ENCODE measurements at regions not wholly inside any gene's neighbourhood (a gene's known extent, or its start where the extent isn't known, plus 50 kb on each side); places are given as distances from the start of the nearest gene placed in this dataset.

GRCh38 chr16:59783191-59783590 is 1049.1 kb upstream of the GOT2 start:
- no peak for DNase-seq

GRCh38 chr16:59773330-59773729 is 1039.2 kb upstream of the GOT2 start:
- no peak for DNase-seq

- no peak for DNase-seq
Observed at GRCh38 chr16:59759296-59759695, 1025.2 kb upstream of the GOT2 start.

GRCh38 chr16:59758848-59759247 is 1024.7 kb upstream of the GOT2 start:
- no peak for DNase-seq

GRCh38 chr16:59754854-59755253 is 1020.7 kb upstream of the GOT2 start:
- DNase-seq = no peak

GRCh38 chr16:59749662-59750336 is 1015.7 kb upstream of the GOT2 start:
- DNase-seq = no peak

DNA sequence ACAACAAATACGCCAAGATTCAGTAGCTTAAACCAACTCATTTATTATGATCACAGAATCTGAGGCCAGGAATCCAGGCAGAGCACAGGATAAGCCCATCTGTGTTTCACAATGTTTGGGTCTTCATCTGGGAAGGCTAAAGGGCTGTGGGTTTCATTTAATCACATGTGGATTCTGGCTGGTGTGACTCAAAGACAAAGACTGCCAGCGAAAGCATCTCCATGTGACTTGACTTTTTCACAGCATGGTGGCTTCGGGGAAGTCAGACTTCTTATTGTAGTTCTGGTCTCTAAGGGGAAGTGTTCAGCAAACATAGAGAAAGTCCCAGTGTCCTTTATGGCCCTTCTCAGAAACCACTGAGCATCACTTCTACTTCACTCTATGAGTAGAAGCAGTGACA is 1014.4 kb upstream of the GOT2 start:
- DNase-seq = no peak

GRCh38 chr16:59743504-59743903 is 1009.4 kb upstream of the GOT2 start:
- no peak for DNase-seq

GRCh38 chr16:59740858-59741257 is 1006.7 kb upstream of the GOT2 start:
- no peak for DNase-seq

GRCh38 chr16:59737274-59737673 is 1003.2 kb upstream of the GOT2 start:
- no peak for DNase-seq

DNA sequence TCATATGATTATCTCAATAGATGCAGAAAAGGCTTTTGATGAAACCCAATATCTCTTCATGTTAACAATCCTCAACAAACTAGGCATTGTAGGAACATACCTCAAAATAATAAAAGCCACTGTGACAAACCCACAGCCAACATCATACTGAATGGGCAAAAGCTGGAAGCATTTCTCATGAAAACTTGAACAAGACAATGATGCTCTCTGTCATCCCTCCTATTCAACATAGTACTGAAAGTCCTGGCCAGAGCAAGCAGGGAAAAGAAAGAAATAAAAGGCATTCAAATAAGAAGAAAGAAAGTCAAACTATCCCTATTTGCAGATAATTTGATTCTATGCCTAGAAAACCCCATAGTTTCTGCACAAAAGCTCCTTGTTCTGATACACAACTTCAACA is 999.2 kb upstream of the GOT2 start:
- DNase-seq = no peak

GRCh38 chr16:59729613-59730012 is 995.5 kb upstream of the GOT2 start:
- no peak for DNase-seq

DNA sequence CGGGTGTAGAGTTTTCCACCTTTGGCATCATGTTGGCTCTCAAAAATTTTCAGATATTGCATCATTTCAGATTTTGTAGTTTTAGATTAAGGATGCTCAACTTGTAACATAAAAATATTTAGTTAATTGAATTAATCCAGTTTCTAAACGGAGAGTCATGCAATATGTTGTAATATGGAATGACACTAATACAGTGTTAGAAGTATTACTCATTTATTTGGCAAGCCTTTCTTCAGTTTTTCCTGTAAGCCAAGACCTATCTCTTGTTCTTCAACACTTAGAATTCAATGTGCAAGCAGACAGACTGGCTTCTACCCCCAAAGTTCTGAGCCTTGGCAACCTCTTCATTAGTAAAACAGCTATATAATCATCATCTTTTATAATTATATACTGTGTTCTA is 985.0 kb upstream of the GOT2 start:
- no peak for DNase-seq

DNA sequence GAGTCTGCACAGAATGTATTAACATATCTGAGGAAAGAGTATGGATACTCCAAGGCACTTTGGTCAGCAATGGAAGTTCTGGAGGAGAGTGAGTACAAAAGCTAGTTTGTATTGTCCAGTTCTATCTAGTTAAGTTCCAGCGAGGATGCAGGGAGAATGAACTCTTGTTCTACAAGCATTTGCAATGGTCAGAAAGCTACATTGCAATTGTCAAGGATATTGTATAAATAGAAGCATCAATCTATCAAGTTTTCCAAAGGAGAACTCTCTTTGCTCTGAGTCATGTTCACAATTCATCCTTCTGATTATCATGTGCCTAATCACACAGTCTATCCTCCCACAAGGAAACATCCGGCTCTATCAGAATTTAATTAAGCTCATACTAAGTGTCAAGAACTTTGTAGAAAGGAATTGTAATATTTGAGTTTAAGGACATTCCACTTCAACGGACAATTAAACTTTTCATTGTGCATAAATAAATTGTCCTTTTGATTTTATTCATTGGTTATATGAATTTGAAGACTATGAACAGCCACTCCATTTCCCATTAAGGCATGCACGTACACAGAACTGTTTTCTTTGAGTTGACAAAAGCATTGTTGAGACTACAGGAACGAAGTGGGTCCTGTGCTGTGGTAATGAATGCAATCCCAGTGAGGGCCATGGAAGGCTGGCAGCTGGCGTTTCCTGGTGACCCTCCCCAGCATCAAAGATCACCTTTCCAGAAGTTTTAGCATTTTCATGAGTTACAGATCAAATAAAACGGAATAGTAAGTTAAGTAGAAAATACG is 973.5 kb upstream of the GOT2 start:
- DNase-seq = no peak

GRCh38 chr16:59701963-59702930 is 968.1 kb upstream of the GOT2 start:
- no peak for DNase-seq

DNA sequence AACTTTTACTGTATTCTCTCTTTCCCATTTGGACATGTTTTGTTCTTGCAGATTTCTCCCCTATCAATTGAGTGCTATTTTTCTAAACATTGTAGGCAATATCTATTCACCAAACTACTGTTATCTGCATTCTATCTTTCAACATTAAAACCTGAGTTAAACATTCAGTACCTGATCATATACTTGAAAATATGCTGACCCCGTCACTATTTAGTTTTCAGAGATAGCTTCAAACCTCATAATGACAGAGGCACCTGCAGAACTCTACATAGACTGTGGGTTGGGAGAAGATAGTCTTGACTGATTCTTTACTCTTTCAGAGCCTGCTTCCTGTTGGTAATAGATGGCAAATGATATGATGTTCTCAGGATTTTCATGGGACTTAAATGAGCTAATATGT is 965.7 kb upstream of the GOT2 start:
- no peak for DNase-seq

- DNase-seq = no peak
Observed at GRCh38 chr16:59698346-59699020, 964.4 kb upstream of the GOT2 start.

- no peak for DNase-seq
Observed at GRCh38 chr16:59697761-59698160, 963.6 kb upstream of the GOT2 start.

GRCh38 chr16:59697236-59697635 is 963.1 kb upstream of the GOT2 start:
- no peak for DNase-seq

DNA sequence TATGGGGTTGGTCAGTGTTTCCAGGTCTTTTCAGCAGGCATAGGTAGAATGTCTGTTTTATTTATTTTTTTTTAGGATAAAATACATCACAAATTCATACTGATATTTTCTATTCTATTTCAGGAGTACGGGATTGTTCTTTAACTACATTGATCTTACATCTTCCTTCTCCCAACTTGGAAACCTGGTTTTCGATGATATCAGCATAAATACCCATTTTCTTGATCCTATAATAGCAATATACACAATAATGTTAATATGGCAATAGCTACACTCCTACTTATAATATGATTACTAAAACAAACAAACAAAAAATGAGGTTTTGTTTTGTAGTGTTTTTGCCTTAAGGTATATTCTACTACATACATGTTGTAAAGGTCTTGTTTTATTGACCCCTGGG is 962.4 kb upstream of the GOT2 start:
- DNase-seq = no peak

- no peak for DNase-seq
Observed at GRCh38 chr16:59690216-59690615, 956.1 kb upstream of the GOT2 start.

- no peak for DNase-seq
Observed at GRCh38 chr16:59688006-59688405, 953.9 kb upstream of the GOT2 start.

GRCh38 chr16:59686405-59686804 is 952.3 kb upstream of the GOT2 start:
- no peak for DNase-seq
